ENCODE measurements at regions not wholly inside any gene's neighbourhood (a gene's known extent, or its start where the extent isn't known, plus 50 kb on each side); places are given as distances from the start of the nearest gene placed in this dataset.

DNA sequence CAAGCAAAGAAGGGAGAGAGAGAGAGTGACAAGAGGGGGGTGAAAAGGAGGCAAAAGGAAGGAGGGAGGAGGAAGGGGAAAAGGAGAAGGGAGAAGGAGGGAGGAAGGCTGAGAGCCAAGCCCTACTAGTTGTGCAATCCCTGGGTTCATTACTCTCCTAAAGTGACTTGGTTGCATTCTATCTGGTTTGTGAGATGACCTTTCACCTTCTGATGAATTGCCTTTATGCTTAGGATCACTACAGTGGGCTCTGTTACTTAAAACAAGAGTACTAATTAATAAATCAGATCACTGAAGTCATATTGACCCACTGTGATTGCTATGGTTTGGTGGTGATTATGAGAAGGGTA is 144.9 kb downstream of the KIF20B start:
- no peak for TF ChIP-seq EZH2 (IDR thresholded peaks at IDR 0.05; ENCODE audit: low read length, missing control alignments)
- TF ChIP-seq, protein P1, sequence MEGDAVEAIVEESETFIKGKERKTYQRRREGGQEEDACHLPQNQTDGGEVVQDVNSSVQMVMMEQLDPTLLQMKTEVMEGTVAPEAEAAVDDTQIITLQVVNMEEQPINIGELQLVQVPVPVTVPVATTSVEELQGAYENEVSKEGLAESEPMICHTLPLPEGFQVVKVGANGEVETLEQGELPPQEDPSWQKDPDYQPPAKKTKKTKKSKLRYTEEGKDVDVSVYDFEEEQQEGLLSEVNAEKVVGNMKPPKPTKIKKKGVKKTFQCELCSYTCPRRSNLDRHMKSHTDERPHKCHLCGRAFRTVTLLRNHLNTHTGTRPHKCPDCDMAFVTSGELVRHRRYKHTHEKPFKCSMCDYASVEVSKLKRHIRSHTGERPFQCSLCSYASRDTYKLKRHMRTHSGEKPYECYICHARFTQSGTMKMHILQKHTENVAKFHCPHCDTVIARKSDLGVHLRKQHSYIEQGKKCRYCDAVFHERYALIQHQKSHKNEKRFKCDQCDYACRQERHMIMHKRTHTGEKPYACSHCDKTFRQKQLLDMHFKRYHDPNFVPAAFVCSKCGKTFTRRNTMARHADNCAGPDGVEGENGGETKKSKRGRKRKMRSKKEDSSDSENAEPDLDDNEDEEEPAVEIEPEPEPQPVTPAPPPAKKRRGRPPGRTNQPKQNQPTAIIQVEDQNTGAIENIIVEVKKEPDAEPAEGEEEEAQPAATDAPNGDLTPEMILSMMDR (conservative IDR thresholded peaks at IDR 0.05 in 1 of 2, IDR thresholded peaks at IDR 0.05 in 1 of 2; ENCODE audit: low read depth in 1 of 2, low read length in 2 of 2): no peak

All from fibroblast of lung (primary cell).